NCI-H1417 treated with DMSO at 0.1 percent for 48 hours (cell line): ENCODE measurements at regions not wholly inside any gene's neighbourhood (a gene's known extent, or its start where the extent isn't known, plus 50 kb on each side); places are given as distances from the start of the nearest gene placed in this dataset.

Experiments used
- DNase-seq: peaks from one replicate; lab custom pipeline; 2025; lab: John Stamatoyannopoulos, UW

DNA sequence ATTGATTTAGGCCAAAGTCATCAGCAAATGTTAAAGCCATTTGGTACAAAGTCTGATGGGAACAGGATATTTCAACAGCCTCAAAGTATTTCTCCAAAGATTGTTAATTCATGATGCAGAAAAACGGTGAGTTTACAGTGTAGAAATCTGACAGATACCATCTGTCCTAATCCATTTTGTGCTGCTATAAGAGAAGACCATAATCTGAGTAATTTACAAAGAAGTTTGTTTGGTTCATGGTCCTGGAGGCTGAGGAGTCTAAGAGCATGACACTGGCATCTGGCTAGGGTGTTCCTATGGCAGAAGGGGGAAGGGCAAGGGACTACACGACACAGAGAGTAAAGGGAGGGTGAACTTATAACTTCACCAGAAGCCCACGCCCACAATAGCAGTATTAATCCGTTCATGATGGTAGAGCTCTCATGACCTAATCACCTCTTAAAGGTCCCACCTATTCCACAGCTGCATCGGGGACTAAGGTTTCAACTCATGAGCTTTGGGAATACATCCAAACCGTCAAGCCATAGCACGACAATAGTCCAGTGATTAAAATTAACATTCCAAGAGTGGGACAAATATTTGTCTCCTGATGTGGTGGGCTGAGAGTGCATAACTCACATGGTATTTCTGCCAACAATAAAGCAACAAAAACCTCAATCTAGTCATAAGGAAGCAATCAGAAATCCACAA lies 298.6 kb upstream of the AKR1E2 start:
- no peak for DNase-seq

DNA sequence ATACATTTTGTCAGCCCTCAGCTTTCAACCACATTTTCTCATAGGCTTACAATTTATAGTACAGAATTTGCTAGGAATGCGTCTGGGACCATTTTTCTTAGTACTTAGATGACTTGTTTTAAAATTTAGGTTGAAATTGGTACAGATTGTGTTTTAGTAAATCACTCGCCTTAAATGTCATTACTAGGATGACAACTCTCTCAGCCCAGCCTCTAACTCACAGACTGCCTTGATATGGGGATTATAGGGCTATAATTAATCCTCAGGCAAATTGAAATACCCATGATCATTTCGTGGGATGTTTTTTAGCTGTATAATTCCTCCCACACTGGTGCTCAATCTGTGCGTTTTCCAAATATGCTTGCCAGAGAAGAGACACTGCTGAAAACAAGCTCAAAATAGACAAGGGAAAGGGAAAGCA lies 299.7 kb upstream of the AKR1E2 start:
- DNase-seq = no peak

DNA sequence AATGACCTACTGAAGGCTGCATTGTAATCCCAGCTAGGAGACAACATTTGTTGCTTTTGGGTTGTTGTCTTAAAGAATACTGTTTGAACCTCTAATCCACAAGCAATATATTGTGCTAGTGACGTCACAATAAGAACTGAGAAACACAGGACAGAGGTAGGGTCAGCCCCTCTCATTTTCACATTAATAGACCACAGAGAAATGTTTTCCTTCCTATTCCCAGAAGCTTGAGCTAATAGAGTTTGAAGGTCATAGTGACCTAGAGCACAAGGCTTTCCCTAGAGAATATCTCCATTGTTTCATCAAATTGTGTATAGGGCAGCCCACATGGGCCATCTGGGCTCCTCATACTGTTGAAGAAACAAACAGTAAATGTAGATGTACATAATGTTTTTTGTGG lies 300.9 kb upstream of the AKR1E2 start:
- no peak for DNase-seq

DNA sequence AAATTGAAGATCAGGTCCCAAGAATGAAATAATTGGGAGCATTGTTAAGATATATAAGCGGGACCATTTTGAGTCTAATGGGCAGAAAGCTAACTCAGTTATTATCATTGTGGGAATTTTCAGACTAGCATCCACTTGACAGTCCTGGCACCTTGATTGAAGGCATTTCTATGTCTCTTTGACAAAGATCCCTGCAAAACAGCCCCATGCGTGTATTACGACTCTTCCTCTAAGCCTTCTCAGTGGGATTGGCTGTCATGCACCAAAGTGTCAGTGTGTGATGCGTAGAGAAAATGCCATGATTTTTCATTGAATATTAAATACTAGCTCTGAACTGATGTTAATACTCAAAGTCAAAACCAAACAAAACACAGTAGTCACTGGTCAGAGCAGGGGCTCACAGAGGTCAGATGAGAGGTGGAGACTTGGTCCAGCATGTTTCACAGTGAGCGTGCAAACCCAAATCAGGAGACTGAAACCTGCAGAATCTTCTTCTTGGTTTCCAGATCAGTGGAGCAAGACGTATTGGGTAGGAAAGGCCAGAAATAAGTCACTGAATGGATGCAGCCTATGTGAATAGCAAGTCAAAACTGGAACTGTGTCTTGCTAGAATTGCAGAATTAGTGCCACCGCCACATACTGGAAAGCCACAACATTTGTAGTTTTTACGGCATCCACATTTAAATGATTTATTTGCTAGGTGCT lies 303.6 kb upstream of the AKR1E2 start:
- no peak for DNase-seq

DNA sequence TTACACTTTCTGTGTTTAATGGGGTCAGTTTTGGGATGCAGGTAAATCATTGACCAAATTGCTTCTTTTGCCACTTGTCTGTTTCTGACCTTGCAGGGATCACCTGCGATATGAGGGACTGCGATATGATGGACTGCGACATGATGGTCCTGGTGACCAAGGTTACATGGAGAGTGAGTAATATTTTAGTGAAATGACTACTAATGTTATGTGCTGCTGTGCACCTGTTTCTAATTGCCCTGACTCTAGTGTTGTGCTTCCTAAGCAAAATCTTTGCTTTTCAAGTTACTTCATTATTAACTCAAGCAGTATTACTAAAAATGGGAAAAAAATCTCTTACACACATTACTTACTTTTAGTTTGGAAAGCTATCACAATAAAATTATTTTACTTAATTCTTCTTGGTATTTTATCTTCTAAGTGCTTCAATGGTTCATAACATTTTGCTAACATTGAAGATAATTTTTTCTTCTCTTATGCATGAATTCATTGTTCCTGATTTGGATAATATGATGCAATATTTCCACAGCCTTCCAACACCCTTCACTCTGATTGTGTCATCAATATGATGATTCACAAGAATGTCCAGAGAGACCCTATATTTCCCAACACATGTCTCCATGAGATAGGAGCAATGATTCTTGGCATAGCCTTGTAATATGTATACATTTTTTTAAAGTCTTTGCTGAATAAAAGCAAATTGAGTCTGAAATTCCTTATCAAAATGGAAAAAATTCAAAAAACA lies 306.2 kb upstream of the AKR1E2 start:
- DNase-seq = no peak

DNA sequence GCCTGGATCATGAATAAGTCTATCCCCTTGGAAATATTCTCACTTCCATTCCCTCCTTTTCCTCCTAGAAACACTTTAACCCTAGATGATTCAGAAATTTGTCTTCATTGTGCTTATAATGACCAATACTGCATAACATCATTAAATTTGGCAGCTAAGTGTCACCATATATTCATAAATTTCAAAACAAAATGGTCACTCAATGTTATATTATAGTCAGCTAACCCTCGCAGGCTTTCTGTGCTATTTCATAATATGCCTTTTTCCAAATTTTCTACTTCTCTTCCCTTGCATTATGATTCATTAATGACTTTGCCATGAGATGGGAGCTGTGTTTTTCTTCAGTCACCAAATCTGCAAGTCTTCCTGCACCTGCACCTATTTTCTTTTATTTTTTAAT lies 308.3 kb upstream of the AKR1E2 start:
- no peak for DNase-seq

DNA sequence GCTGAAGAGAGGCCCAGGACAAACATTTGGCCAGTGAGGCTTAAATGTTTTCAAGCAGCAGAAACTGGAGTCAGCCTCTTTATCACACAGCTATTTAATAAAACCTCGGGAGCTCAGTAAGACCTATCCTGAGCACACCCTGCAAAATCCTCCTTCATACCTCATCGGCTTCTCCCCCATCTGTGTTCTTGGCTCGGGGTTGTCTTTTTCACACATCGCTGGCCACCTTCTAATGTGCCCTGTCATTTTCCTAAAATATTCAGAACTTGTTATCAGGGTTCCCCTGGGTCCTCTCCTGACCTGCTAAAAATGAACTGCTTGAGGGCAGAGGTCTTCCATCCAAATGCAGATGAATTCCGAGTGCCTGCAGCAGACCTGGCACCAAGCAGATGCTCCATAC lies 310.3 kb upstream of the AKR1E2 start:
- DNase-seq = no peak

DNA sequence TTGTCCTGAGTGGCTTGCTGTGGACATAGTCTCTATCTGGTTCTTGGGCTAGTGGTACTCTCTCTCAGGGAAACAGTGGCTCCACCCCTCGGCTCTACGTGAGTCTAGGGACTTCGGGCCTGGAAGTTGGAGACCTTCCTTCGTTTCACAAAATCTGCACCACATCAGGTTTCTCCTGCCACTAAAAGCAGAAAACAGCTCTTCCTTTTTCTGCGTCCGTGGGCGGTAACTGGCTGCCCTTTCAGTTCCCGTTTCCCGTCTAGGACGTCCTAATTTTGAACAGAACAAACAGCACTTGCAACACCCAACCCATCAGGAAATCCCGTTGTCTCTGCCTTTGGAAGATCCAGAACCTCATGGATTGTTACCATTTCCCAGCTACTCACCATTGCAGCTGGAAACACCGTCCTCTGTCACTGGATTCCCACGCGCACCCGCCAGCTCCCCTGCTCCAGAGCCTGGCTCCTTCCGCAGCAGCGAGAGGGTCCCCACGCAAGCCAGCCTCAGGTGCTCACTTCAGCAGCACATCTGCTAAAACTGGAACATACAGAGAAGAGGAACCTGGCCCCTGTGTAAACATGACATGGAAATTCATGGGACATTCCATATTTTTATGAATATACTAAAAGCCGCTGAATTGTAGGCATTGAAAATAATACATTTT lies 311.4 kb upstream of the AKR1E2 start:
- DNase-seq = no peak

DNA sequence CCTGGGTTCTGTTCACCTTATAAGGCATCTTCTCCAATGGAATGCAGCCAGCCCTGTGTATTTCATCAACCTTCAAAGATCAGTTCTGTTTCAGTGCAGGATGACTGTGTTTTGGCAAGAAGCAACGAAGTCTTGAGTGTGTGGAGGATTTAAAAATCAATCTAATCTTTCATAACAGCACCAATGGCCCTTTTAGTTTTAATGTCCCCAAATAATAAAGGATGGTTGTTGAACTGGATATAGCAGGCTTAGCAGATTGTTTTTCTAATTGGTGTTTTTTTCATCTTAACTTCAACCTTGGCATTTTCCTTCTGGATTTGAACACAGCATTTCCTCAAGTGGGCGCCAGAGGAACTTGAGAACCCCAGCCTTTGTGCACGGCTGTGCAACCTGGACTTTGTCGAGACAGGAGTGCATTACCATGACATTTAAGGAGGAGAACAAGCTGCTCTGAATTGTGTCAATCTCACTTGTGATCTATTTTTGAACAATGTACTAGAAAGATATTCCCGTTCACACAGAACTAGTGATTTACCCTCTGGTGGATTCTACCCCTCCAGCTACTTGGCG lies 313.3 kb upstream of the AKR1E2 start:
- DNase-seq = no peak

DNA sequence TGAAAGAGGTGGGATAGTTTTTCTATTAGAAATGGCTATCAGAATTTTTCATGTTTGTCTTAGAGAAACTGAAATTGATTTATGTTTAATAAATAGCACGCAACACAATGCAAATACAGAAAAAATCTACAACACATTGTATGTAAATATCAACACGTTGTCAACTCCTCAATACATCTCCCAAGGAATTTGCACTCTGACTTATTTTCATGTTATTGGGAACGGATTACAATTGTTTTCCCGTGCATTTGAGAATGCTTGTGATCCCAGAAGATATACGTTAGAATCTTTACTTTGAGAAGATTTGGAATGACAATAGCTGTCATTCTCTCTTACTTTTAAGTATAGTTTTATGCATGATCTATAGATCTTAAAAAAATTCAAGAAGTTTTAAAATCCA lies 313.8 kb upstream of the AKR1E2 start:
- DNase-seq = no peak

DNA sequence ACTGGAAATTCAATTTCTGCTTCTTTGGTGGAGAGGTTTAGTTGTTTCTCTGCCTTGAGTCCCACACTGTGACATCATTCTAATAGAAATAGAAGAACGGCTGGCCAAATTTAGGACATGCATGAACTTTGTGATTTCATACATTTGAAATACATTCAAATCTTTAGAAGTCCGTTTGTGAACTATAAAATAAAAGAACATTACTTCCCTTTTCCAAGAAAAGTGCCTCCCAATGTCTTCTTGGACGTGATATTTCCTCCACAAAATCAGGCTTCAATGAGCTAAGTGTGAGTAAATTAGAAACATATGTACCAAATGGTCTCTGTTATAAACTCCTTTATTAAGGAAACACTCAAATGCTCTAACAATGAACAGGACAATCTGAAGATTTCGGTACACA lies 314.5 kb upstream of the AKR1E2 start:
- no peak for DNase-seq

DNA sequence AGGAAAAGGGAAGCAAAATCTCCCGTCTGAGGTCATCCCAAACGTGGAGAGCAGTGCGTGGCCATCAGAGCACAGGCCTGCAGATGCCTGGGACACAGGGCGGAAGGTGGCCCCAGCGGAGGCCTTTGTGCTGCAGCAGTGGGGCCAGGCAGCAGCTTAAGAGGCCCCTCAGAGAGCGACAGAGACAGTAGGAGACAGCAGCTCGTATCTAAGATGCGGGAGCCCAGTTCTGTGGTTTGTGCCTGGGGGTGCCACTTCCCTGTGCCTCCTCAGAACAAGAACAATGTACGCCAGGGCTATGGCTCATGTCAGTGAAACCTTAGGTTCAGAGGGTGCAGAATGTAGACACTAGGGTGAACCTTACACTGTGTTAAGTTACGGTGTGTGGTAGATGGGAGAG lies 316.6 kb upstream of the AKR1E2 start:
- no peak for DNase-seq

DNA sequence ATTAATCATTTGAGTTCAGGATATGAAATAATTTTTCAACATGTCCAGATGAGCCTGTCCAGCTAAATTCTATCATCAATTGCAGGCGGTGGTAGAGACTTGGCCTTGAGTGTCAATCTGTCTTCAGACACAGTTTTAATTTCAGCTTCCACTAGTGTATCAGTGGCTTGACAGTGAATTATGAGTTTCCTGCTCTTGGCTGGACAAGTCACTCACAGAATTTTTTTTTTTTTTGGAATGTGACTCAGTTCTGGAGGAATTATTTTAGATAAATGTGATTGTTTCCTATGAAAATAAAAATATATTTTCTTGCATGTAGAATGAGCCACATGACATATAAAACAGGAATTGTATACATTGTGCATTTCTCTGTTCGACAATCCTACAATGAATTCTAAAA lies 319.9 kb upstream of the AKR1E2 start:
- DNase-seq = no peak

DNA sequence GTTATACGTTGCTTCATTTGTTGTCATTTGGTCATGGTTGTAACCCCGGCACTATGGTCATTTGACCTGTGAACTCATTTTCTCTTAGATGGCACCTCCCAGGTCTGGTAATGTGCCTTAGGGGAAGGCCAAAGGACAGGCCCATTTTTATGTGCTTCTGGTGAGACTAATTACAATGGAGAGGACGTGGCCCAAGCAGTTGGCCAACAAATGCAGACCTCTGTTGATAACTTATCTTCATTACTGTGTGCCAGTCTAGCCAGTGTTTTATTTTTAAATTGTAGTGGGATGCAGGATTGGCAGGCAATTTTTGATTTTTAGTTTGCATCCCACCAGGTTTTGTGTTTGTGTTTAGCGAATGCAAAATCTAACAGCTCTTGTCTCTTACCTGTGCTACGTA lies 321.5 kb upstream of the AKR1E2 start:
- DNase-seq = no peak

DNA sequence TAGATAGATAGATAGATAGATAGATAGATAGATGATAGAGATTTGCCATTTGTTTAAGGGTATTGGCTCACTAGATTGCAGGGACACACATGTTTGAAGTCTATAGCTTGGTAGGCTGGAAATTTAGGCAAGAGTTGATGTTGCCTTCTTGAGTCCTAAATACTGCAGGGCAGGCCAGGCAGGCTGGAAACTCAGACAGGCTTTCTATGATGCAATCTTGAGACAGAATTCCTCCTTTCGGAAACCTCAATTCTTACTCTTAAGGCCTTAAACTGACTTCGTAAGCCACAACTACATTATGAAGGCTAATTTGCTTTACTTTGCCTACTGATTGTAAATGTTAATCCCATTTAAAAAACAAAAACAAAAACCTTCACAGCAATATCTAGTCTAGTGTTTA lies 322.9 kb upstream of the AKR1E2 start:
- DNase-seq = no peak

DNA sequence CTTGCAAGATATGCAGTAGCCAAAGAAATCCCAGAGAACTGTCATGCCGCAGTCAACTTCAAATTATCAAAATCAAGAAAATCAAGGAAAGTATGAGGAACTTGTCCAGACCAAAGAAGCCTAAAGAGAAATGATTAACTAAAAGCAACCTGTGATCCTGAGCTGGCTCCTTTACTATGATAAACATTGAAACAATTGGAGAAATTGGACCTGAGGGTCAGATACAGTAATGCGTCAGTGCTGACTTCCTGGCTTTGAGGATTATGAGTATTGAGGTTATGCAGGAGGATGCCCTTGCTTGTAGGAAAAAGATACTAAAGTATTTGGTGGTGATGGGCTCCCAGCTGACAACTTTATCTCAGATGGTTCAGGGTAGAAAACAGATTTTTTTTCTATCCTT lies 324.7 kb upstream of the AKR1E2 start:
- DNase-seq = no peak

DNA sequence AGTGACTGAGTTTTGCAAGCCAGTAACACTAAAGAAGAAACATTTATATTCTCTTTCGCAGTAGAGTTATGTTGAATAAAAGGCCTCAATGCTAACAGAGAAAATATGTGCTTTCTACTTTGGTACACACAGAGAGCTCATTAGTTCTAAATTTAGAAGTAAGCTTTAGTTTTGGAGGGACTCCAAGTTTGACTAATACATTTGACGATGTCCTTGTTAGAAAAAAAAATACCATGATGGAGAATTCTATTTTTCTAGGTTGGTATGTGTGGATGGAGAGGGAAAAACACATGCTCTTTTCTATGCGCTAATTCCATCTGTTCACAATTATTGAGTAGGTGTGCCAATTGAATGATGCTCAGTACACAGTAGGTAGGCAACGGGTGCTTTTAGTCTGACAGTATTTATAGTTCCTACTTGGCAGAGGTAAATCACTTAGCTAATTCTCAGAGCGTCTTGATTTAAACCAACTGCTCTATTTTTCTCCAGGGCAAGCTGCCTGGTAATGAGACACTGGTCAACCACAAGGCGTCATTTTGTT lies 327.2 kb upstream of the AKR1E2 start:
- DNase-seq = no peak

DNA sequence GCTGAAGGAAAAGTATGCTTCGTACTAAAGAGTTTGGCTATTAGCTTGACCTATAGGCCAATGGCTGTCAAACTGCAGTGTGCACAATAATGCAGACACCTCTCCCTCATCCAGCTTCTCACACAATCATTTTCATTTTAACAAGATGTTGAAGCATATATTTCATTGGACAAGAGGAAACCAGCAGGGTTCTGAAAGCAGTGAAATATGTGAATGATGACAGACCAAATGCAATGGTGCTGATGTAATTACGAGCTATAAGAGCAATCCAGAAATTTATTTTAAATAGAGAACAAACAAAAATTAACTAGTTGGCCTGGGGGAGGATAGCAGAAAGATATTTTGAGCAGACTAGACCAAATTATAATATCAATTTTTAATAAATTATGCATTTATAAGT lies 331.5 kb upstream of the AKR1E2 start:
- DNase-seq = no peak

DNA sequence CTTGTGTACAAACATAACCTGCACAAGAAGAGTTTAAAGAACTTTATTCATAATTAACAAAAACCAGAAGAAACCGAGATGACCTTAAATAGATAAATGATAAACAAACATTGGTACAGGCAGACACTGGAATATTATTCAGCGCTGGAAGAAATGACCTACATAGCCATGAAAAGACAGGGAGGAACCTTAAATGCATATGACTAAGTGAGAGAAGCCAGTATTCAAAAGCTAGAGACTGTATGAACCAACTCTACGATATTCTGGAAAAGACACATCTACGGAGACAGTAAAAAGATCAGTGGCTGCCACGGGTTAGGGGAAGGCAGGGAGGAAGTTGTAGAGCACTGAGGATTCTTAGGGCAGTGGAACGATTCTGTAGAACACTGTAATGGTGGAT lies 333.8 kb upstream of the AKR1E2 start:
- no peak for DNase-seq

DNA sequence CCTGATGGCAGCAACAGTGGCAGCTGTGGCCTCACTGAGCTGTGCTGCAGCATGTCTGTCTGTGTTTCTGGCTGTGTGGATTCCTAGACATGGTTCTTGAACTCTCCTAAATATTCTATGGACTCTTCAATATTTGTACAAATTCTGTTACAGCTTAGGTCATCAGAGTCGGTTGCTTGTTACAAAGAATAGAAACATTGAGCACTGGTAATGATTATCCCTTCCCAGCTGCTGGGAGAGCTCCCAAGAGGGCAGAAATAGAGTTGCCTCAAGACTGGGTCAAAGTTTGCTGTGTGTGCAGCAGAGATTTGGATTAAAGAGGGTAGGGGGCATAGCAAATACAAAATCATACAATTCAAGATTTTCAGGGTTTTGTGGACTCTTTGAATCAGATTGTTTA lies 337.1 kb upstream of the AKR1E2 start:
- DNase-seq = no peak

DNA sequence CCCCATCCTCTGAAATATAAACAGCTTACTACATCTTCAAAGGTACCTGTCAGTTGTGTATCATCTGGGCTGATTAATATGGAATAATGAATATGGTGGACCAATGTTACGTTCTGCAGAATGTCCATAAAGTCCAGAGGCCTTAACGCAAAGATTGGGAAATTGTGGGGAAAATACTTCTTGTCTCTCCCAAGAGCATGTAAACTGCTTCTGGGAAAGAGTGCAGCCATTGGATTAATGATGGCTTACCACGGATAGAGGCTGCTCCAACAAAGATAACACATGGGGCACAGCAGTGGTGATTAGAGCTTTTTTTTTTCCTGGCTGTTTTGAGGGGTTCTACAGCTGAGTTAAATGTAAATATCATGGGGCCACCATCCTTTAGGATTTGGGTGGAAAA lies 340.4 kb upstream of the AKR1E2 start:
- DNase-seq = no peak

DNA sequence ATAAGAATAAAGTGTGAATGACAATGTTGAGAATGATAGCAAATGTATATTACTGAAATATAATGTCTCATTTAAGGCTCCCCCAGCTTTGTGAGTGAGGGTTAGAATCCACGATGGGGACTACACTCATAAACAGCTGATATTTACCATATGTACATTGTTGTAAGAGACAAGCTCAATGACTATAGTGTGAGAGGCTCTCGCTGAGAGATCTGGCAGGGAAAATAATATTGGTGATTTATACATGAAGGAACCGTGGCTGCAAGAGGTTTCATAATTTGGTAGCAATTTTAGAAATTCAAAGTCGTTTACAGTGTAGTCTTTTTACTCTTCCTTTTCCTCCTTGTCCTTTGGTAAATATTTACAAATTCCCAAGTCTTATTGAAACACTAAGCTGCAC lies 342.2 kb upstream of the AKR1E2 start:
- DNase-seq = no peak
